Posterior vena cava (tissue), 2 donors: ENCODE measurements at regions not wholly inside any gene's neighbourhood (a gene's known extent, or its start where the extent isn't known, plus 50 kb on each side); places are given as distances from the start of the nearest gene placed in this dataset.
"Not testable (repeated sequence)": the region's sequence is repeated elsewhere in the genome, so short reads cannot be mapped to it uniquely, and the experiment has no call there.

Experiments used
- DNase-seq: peaks from one replicate; pipeline ENCODE4 v3.0.0-alpha.2; 2020; ENCODE audit warnings: low spot score
- intact Hi-C, 2 donors: fragments of 100-400 bp; cut with DNase I; formaldehyde crosslinking; loops; one replicate each; pipeline versions ENCODE4 v1.14.1 to v1.14.2; 2022 to 2023
- donor health status: DM: yes; HTN: yes; CAD: no.
- donor health status: DM: yes; HTN: yes; CAD: no.

DNA sequence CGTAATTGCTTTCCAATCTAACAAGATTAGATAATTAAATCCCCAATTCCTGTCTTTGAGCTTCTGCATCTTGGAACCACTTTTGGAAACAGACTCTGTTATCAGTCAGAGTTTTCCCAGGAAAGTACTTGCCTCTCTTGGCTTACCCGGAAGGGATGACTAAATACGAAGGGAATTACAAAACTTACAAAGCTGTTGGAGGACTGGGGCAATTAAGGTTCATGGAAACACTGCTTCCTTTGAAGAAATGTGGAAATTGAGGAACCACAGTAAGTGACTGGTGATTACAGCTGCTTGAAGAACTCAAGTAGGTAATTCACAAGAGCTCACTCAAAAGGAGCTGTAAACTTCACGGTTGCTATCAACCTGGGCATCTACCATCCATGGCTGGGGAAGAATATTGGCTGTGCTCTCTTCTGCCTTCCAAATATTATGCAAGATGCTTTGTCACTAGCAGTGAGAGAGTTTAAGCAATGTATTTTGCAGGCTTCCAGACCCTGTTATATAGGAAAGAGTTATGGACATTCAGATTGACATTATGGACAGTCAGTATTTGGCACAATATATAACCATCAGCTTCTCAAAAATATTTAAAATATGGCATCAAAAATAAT lies 104.6 kb upstream of the MAN2A1 start:
- DNase-seq: no peak
- intact Hi-C loops: no loop called here

DNA sequence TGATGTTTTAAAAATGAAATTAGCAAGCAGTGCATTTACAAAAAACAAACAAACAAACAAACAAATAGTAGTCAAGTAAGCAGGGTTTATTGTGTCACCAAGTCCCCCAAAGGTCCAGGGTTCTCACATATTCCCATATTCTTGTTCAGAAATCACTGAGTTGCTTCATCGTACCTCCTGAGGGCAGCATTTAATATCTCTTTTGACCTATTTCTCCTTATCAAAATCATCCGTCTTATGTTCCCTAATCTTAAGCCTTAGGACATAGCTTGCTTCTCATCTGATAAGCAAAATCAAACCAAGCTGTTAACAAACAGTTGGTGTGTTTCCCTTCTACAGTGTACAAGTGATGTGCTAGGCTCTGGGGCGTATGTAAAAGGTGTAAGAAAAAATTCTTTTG lies 109.5 kb upstream of the MAN2A1 start:
- intact Hi-C loops: no loop called here
- no peak for DNase-seq

DNA sequence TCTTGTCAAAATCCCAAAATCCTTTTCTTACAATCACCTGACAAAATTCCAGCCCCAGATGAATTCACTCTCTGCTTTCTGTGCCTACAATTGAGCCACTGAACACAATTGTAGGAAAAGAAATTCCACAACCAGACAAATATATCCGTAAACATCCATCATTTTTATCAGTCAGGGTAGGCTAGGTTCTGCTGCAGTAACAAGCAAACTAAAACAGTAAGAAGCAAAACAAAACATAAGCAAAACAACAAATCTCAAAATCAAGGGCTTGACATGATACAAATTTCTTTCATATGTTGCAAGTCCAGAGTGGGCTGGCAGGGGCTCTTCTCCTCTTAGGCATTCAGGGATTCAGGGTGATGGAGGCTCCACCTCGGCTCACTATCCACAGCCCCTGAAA lies 114.2 kb upstream of the MAN2A1 start:
- intact Hi-C loops: no loop called here
- DNase-seq: no peak

DNA sequence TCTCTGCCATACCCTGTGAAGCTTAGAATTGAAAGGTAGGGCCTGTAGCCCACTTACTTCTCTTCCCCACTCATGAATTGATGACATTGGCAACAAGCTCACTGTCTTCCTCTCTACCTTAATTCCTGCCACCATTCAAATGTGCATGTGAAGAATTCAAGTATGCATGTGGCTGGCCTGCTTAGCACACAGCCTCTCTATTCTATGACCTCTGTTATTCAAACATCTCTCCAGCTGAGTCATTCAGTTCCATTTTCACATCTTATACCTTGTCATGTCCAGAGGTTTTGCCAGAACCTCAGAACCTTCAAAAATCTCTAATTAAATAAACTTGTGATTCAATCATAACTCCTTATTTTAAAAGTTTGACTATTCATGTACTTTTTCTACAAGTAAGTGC lies 114.7 kb upstream of the MAN2A1 start:
- intact Hi-C loops: no loop called here
- DNase-seq: no peak

DNA sequence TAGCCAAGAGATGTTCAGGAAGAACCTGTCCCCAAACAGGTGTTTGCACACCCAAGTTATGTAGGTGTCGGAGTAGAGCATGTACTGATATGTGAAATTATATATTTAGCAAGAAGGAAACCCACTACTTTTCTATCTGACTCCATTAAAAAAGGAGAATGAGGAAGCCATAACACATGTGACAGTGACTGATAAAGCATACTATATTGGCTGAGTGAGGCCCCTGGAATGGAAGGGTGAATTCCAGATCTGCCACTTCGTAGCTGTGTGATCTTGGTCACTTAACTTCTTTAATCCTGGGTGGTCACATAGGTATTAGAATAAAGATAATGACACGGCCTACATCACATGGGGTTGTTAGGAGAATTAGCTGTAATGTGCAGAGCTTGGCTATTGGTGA lies 116.0 kb upstream of the MAN2A1 start:
- intact Hi-C loops: no loop called here

DNA sequence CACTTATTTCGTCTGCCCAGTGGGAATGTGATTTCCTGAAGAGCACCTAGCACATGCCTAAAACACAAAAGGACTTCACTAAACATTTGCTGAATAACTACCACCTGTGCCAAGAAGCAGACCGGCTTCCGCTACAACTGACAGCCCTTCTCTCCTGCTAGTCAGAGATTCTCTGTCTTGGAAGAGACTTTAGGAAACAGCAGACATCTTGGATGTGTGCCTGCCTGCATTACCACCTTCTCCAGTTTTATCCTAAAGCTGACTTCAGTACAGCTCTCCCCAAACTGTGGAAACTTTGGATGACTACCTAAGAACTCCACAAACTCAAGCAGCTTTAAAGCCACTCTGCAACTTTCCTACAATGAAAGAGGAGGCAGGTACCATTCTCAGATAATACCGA lies 116.5 kb upstream of the MAN2A1 start:
- DNase-seq: no peak
- intact Hi-C loops: no loop called here

More for the DNA sequence above, 116.0 kb upstream of the MAN2A1 start:
- DNase-seq: no peak

DNA sequence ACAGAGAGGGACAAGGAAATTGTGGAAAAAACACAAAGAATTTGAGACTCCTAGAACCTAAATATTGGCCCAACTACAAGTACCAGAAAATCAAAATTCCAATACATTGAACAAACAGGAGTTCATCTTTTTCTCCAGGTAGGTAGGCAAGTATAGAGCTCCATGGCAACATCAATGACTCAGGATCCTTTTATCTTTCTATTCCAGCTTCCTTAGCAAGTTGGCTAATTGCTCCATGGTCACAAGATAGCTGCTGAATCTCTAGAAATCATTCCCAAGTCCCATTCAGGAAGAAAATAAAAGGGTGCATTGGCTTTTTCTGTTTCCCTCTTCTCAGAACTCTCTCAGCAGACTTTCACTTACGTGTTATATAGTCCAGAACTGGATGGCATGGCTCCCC lies 117.9 kb upstream of the MAN2A1 start:
- intact Hi-C loops: no loop called here
- DNase-seq: no peak

DNA sequence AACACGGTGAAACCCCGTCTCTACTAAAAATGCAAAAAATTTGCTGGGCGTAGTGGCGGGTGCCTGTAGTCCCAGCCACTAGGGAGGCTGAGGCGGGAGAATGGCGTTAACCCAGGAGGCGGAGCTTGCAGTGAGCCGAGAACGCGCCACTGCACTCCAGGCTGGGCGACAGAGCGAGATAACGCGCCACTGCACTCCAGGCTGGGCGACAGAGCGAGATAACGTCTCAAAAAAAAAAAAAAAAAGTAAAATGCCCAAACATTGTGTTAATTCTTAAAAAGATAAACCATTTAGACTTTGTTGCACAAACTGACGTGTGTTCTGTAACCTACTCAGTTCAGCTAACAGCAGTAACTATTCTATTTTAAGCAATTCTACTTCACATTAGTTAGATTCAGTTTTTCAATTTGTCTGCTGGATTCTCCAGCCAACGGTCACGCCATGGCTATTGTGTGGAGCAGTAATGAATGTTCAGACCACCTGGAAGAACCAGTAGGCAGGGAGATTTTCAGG lies 119.3 kb upstream of the MAN2A1 start:
- no peak for DNase-seq
- intact Hi-C loops: no loop called here

DNA sequence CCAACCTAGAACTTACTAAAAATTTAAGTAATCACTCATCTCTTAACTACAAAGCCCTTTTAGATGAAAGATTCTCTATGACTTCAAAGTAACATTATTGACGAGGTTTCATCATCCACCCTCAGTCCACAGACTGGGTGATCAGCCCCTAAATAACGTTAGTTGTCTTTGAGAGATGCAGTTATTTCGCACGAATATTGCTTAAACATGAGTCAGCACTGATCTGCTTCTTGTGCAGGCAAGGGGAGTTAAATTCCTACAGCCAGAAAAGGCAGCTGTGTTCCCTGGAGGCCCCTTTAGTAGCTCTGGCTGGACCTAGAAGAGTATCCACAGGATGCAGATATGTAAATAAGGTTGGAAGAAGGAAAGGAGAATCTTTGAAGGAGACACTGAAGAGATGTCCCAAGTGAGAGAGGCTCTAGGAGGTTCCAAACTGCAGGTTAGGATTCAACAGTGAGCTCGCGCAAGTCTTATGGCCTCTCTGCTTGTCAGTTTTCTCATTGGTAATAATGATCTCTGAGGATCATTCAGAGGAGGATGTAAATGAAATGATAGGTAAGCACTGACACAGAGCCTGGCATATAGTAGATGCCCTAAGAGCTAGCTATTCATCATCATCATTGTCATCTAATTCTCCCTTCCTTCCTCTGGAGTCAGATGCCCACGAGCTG lies 122.2 kb upstream of the MAN2A1 start:
- DNase-seq: no peak
- intact Hi-C loops: no loop called here

DNA sequence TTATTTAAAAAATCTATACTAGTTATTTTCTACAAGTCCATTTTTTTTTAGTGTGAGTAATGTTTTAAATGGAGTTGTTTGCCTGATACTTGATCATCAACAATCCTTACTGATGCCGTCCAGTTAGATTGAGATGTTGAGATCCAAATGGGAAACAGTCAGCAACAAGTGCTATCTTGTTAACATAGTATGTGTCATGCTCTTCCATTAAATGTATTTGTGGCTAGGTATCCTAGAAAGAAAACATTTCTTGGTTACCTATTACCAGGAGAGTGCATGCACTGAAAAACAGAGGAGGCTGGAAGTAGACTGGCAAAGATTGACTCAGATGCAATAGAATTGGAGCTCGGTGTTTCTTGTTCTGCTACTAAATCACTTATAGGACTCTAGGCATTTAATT lies 123.4 kb upstream of the MAN2A1 start:
- no peak for DNase-seq
- intact Hi-C loops: no loop called here

DNA sequence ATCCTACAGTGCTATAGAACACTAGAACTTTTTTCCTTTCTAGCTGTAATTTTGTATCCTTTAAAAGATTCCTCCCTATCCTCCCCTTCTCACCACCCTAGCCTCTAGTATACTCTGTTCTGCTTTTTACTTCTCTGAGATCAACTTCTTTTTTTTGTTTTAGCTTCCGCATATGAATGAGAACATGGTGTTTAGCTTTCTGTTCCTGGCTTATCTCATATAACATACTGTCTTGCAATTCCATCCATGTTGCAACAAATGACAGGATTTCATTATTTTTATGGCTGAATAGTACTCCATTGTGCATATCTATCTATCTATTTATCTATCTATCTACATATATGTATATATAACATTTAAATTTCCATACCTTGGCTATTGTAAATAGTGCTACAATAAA lies 126.0 kb upstream of the MAN2A1 start:
- intact Hi-C loops: no loop called here

DNA sequence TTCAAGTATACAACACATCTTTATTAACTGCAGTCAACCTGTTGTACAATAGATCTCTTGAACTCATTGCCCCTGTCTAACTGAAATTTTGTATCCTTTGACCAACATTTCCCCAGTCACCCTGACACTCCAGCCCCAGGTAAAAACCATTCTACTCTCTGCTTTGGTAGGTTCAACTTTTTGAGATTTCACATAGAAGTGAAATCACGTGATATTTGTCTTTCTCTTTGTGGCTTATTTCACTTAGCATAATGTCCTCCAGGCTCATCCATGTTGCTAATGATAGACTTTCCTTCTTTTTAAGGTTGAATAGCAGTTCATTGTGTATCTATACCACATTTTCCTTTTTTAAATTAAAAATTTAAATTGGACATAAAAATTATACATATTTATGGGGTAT lies 126.5 kb upstream of the MAN2A1 start:
- intact Hi-C loops: no loop called here
- DNase-seq: no peak

More for the DNA sequence above, 126.0 kb upstream of the MAN2A1 start:
- no peak for DNase-seq

DNA sequence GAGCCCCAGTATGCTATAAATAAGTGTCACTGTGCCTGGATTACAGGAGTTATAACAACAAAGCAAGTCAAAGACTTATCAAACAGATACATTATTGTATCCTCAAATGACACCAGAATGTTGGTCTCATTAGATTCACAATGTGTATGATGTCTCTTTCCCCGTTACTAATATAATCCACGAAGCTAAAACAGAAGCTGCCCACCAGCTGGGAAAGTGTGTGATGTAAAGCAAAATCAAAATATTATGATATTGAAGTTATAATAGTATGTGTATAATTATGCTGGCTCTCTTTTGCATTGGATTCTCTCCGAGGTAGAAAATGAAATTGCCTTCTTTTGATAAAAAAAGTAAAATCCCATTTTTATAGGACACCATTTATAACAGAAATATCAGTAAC lies 127.3 kb upstream of the MAN2A1 start:
- intact Hi-C loops: no loop called here
- no peak for DNase-seq

DNA sequence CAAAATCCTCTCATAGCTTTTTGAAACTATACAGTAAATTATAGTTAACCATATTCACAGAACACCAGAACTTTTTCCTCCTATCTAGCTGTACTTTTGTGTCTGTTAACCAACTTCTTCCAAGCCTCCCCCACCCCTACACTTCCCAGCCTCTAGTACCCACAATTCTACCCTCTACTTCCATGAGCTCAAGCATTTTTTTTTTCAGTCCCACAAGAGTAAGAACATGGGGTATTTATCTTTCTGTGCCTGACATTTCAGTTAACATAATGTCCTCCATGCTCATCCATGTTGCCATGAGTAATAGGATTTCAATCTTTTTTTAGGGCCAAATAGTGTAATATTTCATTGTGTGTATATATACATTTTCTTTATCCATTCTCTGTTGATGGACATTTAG lies 128.3 kb upstream of the MAN2A1 start:
- intact Hi-C loops: no loop called here
- no peak for DNase-seq

DNA sequence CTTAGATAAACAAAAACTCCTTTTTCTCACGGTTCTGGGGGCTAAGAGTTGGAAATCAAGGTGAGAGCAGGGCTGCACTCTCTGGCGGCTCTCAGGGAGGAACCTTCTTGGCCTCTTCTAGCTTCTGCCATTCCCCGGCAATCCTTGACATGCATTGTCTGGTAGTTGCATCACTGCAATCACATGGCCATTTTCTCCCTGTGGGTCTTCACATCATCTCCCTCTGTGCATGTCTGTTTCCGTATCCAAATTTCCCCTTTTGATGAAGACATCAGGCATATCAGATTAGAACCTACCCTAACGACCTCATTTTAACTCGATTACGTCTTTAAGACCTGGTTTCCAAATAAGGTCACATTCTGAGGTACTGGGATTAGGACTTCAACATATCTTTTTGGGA lies 129.2 kb upstream of the MAN2A1 start:
- intact Hi-C loops: no loop called here
- DNase-seq: no peak

DNA sequence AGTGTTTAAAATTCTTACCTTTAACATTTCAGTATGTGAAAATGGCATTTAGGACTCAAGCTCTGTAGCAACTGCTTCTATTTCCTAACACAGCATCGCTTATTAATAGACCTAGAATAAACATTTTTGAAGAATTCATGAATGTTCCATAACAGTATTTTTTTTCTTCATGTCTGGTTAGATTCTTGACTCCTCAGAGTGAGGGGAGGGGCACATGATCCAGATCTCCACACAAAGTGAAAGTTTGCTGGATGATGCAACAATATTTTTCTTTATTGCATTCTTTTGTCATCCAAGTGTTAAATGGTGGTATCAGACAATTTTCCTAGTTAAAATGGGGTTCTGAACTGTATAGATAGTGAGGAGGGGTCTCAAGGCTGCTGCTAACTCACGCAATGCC lies 130.8 kb upstream of the MAN2A1 start:
- intact Hi-C loops: no loop called here
- no peak for DNase-seq

DNA sequence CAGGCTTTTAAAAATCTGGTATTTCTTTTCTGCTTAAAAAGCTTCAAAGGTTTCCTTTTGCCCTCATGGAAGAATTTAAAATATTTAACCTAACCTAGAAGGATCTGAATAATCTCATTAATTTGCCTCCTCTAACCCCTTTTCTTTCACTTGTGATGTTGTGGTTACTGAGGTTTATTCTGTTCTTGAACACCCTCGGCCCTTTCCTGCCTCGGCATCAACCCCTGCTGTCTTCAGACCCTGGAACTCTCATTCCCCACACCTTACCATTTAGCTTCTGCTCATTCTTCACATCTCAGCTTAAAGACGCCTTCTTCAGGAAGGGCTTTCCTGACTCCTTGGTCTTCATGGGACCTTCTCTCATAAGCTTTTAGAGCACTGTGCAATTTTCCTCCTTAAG lies 131.4 kb upstream of the MAN2A1 start:
- intact Hi-C loops: no loop called here
- DNase-seq: no peak

DNA sequence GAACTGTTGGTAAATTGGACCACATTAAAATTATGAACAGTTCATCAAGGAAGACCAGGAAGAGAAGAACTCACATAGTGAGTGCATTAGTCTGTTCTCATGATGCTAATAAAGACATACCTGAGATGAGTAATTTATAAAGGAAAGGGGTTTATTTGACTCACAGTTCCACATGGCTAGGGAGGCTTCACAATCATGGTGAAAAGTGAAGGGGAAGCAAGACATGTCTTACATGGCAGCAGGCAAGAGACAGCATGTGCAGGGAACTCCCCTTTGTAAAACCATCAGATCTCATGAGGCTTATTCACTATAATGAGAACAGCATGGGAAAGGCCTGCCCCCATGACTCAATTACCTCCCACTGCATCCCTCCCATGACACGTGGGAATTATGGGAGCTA lies 135.9 kb upstream of the MAN2A1 start:
- intact Hi-C loops: no loop called here

DNA sequence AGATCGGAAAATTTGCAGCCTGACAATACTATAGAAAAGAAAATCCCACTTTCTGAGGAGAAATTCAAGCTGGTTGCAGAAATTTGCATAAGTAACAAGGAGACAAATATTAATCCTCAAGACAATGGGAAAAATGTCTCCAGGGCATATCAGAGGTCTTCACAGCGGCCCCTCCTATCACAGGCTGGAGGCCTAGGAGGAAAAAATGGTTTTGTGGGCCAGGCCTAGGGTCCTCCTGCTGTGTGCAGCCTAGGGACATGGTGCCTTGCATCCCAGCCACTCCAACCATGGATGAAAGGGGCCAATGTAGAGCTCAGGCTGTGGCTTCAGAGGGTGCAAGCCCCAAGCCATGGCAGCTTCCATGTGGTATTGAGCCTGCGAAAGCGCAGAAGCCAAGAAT lies 138.5 kb upstream of the MAN2A1 start:
- intact Hi-C loops: not testable (repeated sequence)

More for the DNA sequence above, 135.9 kb upstream of the MAN2A1 start:
- DNase-seq: no peak

DNA sequence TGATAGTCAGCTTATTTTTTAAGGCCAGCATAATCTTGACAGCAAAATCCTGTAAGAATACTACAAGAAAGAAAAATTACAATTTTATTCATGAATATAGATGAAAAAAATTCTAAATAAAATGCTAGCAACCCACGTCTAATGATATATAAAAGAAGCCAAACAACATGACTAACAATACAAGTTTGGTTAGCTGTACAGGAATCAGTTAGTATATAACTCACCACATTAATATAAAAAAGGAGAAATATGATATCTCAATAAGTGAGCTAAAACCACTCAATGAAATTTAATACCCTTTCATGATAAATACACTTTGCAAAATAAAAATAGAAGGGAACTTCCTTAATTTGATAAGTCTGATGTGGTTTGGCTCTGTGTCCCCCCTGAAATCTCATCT lies 139.7 kb upstream of the MAN2A1 start:
- intact Hi-C loops: no loop called here
- no peak for DNase-seq

More for the DNA sequence above, 138.5 kb upstream of the MAN2A1 start:
- DNase-seq: not testable (repeated sequence)

DNA sequence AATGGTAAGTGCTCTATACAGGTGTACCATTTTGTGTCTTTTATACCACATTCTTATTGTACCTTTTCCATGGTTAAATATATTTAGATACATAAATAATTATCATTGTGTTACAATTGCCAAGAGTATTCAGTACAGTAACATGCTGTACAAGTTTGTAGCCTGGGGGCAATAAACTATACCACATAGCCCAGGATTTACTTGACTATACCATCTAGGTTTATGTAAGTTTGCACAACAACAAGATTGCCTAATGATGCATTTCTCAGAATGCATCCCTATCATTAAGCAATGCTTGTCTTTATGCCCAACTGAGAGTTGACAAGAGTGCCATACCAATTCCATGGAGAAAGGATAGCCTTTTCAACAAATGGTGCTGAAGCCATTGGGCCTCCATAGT lies 136.7 kb upstream of the PJA2 start:
- intact Hi-C loops: no loop called here
- no peak for DNase-seq
